Bronchial epithelial cell (primary cell): ENCODE measurements at regions not wholly inside any gene's neighbourhood (a gene's known extent, or its start where the extent isn't known, plus 50 kb on each side); places are given as distances from the start of the nearest gene placed in this dataset.

Experiments used
- DNase-seq: peaks from one replicate; pipeline ENCODE4 v3.0.0-alpha.2; 2010; ENCODE audit warnings: low read depth
- FAIRE-seq: peaks from 2 replicates; lab custom pipeline; 2011; peaks lifted over from hg19 to GRCh38; lab: Jason Lieb, UNC
- H3K27me3 ChIP-seq: 2 replicates; pipeline ENCODE4 v1.5.1; 2011; ENCODE audit warnings: low read length; ENCODE audit not compliant: control insufficient read depth, insufficient read depth
- H3K36me3 ChIP-seq: 2 replicates; pipeline ENCODE4 v1.5.1; 2011; ENCODE audit warnings: low read length; ENCODE audit not compliant: control insufficient read depth, insufficient read depth
- H3K4me3 ChIP-seq: 2 replicates; pipeline ENCODE4 v1.5.1; 2011; ENCODE audit warnings: mild to moderate bottlenecking, low read depth, low read length, control low read depth
- TF ChIP-seq, protein P1 (sequence below): IDR thresholded peaks from 2 replicates; pipeline ENCODE4 v1.5.1; 2011; ENCODE audit warnings: mild to moderate bottlenecking, moderate library complexity, low read length, control low read depth, inconsistent platforms; ENCODE audit not compliant: insufficient read depth, severe bottlenecking

DNA sequence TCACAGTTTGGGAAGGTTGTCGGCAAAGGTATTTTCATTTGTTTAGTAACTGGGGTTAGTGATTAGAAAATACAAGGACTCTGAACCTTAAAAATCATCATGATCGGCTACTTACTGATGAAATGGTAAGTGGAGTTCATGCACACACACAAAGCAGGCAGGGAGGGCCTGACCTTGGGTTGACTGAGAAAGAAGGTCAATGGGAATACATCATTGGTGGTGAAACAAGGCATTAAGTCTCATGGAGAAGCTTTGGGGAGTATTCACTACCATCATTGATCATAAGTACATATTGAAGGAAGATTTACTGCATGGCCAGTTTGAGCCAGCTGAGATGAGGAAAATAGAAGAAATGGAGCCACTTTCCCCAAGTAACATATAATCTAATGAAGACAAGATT is 74.4 kb downstream of the LUZP4 start:
- no peak for DNase-seq
- no peak for FAIRE-seq
- no peak overlapping the region for H3K4me3 ChIP-seq
- no peaks in the 10 kb centered on the region for H3K27me3 ChIP-seq
- no peaks in the 10 kb centered on the region for H3K36me3 ChIP-seq
- TF ChIP-seq, protein P1, sequence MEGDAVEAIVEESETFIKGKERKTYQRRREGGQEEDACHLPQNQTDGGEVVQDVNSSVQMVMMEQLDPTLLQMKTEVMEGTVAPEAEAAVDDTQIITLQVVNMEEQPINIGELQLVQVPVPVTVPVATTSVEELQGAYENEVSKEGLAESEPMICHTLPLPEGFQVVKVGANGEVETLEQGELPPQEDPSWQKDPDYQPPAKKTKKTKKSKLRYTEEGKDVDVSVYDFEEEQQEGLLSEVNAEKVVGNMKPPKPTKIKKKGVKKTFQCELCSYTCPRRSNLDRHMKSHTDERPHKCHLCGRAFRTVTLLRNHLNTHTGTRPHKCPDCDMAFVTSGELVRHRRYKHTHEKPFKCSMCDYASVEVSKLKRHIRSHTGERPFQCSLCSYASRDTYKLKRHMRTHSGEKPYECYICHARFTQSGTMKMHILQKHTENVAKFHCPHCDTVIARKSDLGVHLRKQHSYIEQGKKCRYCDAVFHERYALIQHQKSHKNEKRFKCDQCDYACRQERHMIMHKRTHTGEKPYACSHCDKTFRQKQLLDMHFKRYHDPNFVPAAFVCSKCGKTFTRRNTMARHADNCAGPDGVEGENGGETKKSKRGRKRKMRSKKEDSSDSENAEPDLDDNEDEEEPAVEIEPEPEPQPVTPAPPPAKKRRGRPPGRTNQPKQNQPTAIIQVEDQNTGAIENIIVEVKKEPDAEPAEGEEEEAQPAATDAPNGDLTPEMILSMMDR = no peak

DNA sequence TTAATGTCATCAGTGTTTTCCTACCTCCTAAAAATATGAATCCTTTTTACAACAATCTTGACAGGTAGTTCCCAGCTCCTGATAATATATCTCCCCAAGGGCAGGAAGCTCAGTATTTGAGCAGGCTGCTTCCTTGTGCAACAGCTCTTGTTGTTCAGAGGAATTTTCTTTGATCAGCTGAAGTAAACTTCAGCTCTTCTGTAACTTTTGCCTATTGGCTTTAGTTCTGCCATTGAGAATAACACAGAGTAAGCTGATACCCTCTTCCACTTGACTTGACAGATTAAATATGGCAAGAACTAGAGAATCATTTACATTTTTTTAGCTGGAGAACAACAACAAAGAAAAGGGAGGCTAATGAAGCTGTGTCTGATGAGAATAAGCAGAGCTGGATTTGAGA is 75.2 kb downstream of the LUZP4 start:
- Histone ChIP-seq H3K36me3 (no peaks in the 10 kb centered on the region), H3K27me3 (no peaks in the 10 kb centered on the region), H3K4me3 (no peak overlapping the region)
- no peak for FAIRE-seq
- TF ChIP-seq, protein P1 = no peak
- DNase-seq = no peak

DNA sequence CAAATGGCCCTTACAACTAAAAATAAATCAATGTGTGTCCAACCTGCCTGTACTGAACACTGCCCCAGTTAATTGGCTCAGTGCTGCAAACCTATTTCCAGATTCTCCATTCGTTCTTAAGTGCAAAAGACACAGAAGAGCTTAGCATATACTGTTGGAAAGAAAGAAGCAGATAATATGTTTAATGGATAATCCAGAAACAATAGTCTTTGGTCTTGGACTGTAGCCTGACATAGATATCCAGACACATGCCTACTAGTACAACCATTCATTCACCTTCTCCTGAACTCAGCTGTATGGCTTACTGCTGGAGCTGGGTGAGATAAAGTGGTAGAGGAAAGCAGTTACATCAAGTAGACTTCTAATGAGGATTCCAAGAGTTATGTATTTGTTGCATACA is 77.0 kb downstream of the LUZP4 start:
- no peak for FAIRE-seq
- Histone ChIP-seq H3K36me3 (no peaks in the 10 kb centered on the region), H3K27me3 (no peaks in the 10 kb centered on the region), H3K4me3 (no peak overlapping the region)
- DNase-seq = no peak
- TF ChIP-seq, protein P1 = no peak

DNA sequence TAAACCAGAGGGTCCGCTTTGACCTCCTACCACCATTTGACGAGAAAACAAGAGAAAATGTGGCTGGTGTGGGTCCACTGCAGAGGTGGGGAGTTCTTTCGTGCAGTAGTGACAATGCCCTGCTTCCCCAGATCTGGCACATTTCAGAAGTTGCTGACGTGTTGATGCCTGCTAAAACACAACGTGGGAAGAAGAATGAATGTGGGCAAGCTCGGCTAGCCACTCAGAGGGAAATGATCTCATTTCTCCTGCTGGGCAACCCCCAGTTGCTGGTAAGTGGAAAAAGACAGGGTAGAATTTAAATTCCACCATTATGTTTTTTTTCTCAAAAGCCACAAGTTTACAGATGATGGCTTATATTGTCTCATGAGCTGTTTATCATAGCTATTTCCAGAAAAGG is 77.9 kb downstream of the LUZP4 start:
- TF ChIP-seq, protein P1 = no peak
- FAIRE-seq = no peak
- Histone ChIP-seq H3K4me3 (no peak overlapping the region), H3K36me3 (no peaks in the 10 kb centered on the region), H3K27me3 (no peaks in the 10 kb centered on the region)
- peak; percentile 83 for DNase-seq

DNA sequence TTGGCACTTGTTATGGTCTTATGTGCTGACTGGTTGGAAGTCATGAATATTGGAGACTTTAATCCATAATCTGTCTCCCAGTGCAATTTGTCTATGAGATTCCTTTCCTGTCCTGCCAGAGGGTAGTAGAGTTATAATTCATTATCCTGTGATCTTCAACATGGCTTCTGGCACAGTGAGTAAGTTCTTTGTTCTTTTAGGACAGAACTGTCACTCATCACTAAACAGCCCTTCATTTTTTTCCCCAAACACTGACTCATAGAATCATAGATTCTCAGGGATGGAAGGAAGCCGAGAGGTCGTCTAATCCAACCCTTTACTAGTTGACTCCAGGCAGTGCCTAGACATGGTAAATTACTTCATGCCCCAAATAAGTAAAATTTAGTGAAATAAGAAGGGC is 78.4 kb downstream of the LUZP4 start:
- TF ChIP-seq, protein P1 = no peak
- Histone ChIP-seq H3K4me3 (no peak overlapping the region), H3K27me3 (no peaks in the 10 kb centered on the region), H3K36me3 (no peaks in the 10 kb centered on the region)
- FAIRE-seq (no peak), DNase-seq (peak; percentile 81)

DNA sequence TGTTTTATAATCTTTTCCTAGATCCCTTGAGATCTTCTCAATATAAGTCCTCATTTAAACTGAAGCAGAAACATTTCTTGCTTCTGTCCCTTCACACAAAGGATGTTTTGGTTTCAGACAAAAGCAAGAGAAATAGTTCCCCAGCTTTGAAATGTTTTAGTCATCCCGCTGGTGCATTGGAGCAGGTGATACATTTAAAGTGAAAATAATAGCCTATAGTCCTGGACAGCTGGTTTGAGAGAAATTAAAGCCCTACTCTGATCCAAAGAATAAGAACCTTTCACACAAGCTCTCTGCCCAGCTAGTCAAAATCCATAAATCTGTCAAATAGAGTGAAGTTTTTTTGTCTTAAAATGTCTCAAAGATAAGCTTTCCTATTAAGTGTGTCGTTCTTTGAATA is 79.4 kb downstream of the LUZP4 start:
- DNase-seq (no peak), FAIRE-seq (no peak)
- TF ChIP-seq, protein P1 = no peak
- H3K4me3 ChIP-seq = no peak overlapping the region
- H3K36me3 ChIP-seq = no peaks in the 10 kb centered on the region
- no peaks in the 10 kb centered on the region for H3K27me3 ChIP-seq
